MM.1S (cell line): ENCODE measurements at regions not wholly inside any gene's neighbourhood (a gene's known extent, or its start where the extent isn't known, plus 50 kb on each side); places are given as distances from the start of the nearest gene placed in this dataset.

Experiments used
- CTCF ChIP-seq: fragments of 300-600 bp; sonication (generic); IDR thresholded peaks from 2 replicates; pipeline ENCODE4 v1.5.1; 2016; ENCODE audit warnings: antibody characterized with exemption, low read length, mixed read lengths
- EZH2 ChIP-seq: fragments of 300-600 bp; sonication (generic); optimal IDR thresholded peaks from 2 replicates; pipeline ENCODE3; 2017; ENCODE audit warnings: low read depth, mild to moderate bottlenecking, antibody characterized with exemption, low read length, mixed read lengths

DNA sequence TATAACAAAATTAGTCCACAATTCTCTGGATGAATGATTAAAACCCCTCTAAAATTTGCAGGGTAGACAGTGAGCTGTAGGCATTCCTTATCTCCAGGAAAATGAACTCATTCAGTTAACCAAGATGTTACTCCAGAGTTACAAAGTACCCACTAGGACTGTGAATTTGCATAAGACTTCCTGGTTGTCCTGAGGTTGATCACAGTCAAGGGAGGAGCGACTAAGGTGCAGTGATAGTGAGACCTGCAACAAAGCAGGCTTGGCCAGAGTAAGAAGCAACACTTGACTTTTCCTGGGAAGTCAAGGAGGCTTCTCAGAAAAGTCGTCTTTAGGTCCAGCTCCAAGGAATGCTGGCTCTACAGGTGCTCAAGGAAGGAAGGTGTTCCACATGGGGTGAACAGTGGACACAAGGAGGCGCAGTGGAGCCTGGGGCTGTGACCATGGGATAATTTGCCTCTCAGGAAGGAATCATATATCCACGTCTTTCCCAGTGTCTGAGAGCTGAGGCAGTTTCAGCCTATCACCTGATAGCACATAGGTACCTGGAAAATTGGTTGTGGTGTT, 821.1 kb upstream of the EEF2KMT start:
- peak; percentile 32 for TF ChIP-seq CTCF
- no peak for TF ChIP-seq EZH2
